ENCODE measurements at regions not wholly inside any gene's neighbourhood (a gene's known extent, or its start where the extent isn't known, plus 50 kb on each side); places are given as distances from the start of the nearest gene placed in this dataset.
"Not testable (repeated sequence)": the region's sequence is repeated elsewhere in the genome, so short reads cannot be mapped to it uniquely, and the experiment has no call there.

- no peak for DNase-seq
Measured at GRCh38 chr12:67540920-67541624, 107.5 kb upstream of the DYRK2 start.

- no peak for DNase-seq
Measured at GRCh38 chr12:67541625-67541991, 106.9 kb upstream of the DYRK2 start.

GRCh38 chr12:67543021-67543770 is 105.3 kb upstream of the DYRK2 start:
- no peak for DNase-seq

- DNase-seq: no peak
Measured at GRCh38 chr12:67545298-67545697, 103.2 kb upstream of the DYRK2 start.

GRCh38 chr12:67546746-67547145 is 101.8 kb upstream of the DYRK2 start:
- no peak for DNase-seq

GRCh38 chr12:67555075-67555717 is 93.3 kb upstream of the DYRK2 start:
- DNase-seq: not testable (repeated sequence)

GRCh38 chr12:67558775-67559174 is 89.8 kb upstream of the DYRK2 start:
- DNase-seq: no peak

GRCh38 chr12:67559751-67560150 is 88.8 kb upstream of the DYRK2 start:
- no peak for DNase-seq

GRCh38 chr12:67562513-67563287 is 85.8 kb upstream of the DYRK2 start:
- no peak for DNase-seq

GRCh38 chr12:67568055-67568454 is 80.5 kb upstream of the DYRK2 start:
- no peak for DNase-seq

- no peak for DNase-seq
Measured at GRCh38 chr12:67572492-67572891, 76.1 kb upstream of the DYRK2 start.

- no peak for DNase-seq
Measured at GRCh38 chr12:67573566-67573965, 75.0 kb upstream of the DYRK2 start.

- DNase-seq: no peak
Measured at GRCh38 chr12:67578976-67579661, 69.4 kb upstream of the DYRK2 start.

GRCh38 chr12:67579662-67580003 is 68.9 kb upstream of the DYRK2 start:
- DNase-seq: no peak

- peak; percentile 14 for DNase-seq
Measured at GRCh38 chr12:67582238-67582834, 66.2 kb upstream of the DYRK2 start.

- DNase-seq: no peak
Measured at GRCh38 chr12:67582844-67583243, 65.7 kb upstream of the DYRK2 start.

GRCh38 chr12:67586951-67587350 is 61.6 kb upstream of the DYRK2 start:
- DNase-seq: no peak

GRCh38 chr12:67589078-67589477 is 59.5 kb upstream of the DYRK2 start:
- DNase-seq: no peak

- no peak for DNase-seq
Measured at GRCh38 chr12:67590149-67590790, 58.3 kb upstream of the DYRK2 start.

GRCh38 chr12:67592228-67593011 is 56.1 kb upstream of the DYRK2 start:
- peak; percentile 25 for DNase-seq

GRCh38 chr12:67593041-67593440 is 55.5 kb upstream of the DYRK2 start:
- no peak for DNase-seq
